NAMALWA (cell line): ENCODE measurements at regions not wholly inside any gene's neighbourhood (a gene's known extent, or its start where the extent isn't known, plus 50 kb on each side); places are given as distances from the start of the nearest gene placed in this dataset.

Experiments used
- DNase-seq: peaks from one replicate; pipeline ENCODE4 v3.0.0-alpha.2; 2015; ENCODE audit warnings: low spot score

DNA sequence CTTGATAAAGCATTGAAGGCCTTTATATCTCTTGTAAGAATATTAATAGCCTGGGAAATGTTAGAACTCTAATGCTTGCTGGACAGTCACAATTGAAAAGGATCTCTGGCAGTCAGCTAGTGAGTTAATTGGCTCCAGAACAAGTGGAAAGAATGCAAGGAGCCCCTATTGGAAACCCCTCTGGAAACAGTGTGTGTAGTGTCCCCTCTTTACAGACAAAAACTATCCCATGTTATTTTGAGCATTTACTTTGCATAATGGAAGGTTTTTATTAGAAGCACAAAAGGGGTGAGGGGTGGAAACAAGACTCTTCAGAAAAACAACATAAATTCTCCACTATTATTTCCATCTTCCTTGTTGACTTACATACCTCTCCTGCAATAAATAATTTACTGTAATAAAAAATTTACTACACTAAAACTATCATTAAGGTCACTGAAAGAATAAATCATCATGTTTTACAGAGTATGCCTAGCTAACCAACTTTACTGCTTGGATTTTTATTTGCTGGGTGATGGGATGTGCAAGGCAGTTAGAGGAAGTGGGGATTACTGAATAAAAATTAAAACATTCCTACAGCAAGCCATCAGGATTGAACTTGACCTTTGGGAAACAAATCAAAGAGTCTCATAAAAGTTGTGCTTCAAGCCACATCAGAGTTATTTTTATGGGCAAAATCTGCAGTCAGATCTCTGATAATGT, 610.4 kb downstream of the TBC1D4 start:
- DNase-seq, result no peak

DNA sequence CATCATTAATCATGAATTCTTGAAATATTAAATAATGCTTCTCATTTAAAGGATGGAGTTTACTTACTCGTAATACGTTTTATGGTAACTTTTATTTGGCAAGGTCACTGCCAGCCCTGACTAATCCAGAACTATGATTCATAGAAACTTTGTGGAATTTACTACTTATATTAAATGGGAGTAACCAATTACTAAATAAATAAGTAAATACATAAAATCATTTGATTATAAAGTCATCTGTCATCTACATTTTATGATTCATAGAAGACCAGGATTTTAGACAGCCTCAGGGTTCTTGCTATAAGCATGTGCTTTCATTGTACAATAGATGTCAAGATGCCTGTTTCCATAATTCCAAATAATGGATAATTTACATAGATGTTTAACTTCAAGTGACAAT, 611.1 kb downstream of the TBC1D4 start:
- DNase-seq, result no peak

DNA sequence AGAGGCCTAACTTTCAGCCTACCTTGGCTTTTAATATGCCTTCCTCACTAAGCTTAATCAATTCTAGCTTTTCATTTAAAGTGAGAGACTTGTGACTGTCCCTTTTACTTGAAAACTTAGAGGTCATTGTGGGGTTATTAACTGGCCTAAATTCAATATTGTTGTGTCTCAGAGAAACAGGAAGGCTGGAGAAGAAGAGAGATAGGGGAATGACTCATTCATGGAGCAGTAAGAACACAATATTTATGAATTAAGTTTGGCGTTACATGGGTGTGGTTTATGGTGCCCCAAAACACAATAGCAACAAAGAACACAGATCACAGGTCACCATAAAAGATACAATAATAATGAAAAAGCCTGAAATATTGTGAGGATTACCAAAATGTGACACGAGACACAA, 612.1 kb downstream of the TBC1D4 start:
- DNase-seq, result no peak

DNA sequence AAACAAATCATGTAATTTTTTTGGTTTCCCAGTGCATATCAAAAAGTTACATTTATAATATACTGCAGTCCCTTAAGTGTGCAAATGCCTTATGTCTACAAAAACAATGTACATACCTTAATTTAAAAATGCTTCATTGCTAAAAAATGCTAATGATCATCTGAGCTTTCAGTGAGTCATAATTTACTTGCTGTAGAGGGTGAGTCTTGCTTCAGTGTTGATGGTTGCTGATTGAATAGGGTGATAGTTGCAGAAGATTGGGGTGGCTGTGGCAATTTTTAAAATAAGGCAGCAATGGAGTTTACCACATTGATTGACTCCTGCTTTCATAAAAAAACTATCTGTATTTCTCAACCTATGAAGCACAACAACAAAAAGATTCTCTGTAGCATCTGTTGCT, 613.9 kb downstream of the TBC1D4 start:
- no peak for DNase-seq

DNA sequence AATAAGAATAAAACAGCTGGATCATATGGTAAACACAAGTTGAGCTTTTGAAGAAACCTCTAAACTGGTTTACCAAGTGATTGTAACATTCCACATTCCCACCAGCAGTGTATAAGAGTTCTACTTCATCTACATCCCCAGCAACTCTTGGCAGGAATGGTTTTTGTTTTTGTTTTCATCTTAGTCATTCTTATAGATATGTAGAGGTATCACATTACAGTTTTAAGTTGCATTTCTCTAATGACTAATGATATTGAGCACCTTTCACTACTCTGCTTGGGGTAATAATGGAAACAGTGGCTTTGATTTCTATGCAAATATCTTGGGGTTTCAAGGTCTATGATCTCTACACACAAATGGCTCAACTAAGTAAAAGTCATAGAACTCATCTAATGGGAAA, 614.5 kb downstream of the TBC1D4 start:
- no peak for DNase-seq

DNA sequence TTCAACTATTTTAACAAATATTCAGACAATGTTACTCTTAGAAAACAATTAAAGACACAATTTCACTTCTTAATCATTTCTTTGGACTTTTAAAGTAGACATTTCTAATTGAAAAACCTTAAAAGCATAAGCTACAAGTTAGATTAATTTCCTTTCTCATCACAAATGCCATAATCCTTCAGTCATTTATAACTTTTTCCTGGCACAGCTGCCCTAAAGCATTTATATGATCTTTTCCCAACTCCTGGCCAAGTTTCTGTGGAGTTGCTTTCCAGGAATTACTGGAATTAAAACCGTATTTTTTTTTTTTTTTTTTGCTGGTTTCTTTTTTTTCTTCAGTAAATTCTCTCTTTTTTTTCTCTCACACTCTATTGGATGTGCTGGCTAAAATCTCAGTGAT, 615.9 kb downstream of the TBC1D4 start:
- no peak for DNase-seq

DNA sequence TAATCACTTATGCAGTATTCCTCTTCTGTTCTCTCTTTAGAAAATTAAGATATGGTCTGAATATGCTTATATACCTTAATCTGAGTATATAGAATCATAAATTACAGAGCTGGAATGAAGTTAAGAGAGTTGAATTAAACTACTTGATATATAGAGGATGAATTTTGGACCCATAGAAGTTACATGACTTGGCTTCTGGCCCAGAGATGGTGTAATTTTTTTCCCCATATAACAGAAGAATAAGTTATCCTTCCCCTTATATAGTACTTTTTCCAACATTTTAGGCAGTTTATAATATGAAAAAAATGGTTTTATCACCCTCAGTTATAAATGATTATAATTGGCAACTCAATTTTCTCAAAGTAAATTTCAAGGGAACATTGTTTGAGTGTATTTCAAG, 616.3 kb downstream of the TBC1D4 start:
- DNase-seq, result no peak

DNA sequence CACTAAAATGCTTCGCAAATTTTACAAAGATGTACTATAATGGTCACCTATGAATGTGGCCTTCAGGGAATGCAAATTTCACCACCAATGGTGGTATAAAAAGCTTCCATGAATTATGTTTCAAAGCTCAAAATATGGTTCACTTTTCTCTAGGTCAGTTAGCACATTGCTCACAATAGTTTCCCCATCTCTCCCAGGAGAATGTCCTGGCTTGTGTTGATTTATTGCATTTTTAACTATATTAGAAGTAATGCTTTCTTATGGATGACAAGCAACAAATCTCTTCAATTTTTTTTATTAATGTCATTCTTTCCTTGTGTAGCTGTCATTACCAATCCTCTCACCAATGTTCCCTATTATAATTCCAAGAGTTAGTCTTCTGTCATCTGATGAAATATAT, 621.2 kb downstream of the TBC1D4 start:
- DNase-seq, result no peak

DNA sequence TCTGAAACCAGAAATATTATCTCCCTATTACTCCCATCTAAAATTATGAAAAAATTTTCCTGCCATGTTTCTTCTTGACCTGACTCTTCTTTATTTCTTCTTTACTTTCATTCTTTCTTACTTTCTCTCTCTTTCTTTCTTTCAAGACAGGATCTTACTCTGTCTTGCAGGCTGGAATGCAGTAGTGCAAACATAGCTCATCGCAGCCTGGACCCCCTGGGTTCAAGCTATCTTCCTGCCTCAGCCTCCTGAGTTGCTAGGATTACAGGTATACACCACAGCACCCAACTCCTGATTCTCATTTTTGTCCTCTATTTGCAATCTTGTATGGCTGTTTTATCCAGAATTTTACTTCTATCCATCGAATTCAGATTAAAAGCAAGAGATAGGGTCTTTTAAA, 631.1 kb downstream of the TBC1D4 start:
- DNase-seq, result no peak

DNA sequence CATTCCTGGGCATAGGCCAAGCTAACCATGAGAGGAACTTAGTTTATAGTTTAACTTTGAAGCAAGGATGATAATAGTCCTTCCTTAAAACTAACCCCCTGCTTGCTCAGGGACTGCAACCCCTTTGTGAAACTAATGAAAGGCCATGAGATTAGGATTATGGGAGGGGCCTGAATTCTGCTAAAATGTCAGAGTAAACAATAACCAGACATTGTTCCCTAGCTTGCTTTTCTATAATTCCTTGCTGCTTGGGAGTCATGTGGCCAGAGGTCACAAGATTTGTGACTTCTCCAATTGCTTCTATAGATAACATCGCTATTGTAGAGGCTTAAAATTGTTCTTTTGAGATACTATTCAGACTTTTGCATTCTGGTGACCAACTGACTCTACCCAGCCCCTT, 634.0 kb downstream of the TBC1D4 start:
- no peak for DNase-seq

DNA sequence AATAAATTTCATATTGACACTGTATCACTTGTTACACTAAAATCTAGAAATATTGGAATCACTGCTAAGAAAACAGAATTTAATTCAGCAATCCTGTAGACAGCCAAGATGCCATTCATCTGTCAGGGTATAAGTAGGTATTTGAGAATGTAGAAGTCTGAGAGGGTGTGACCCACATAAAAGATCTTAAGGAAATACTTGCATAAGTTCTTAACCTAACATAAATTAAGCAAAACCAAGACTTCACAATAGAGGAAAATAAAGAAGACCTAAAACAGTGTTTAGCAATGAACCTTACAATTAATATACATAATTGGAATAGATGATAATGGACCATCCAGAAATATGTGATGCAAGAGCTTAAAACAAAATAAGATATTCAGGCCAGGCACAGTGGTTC, 636.2 kb downstream of the TBC1D4 start:
- DNase-seq, result no peak

DNA sequence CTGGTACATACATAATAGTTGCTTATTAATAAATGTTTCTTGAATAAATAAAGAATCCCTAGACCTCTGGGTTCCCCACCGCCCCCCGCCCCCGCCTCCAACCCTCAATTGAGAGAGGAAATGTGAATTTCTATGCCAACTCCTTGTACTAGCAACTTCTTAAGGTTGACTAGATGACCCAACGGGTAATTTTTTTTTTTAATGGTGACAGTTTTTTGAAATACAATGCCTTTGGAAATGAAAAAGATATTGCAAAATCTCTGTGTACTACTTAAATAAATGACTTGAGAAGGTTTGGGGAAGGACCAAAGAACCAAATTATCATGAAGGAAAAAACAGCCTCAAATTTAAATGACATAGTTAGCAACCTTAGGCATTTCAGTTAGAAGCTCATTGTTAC, 640.3 kb downstream of the TBC1D4 start:
- no peak for DNase-seq

DNA sequence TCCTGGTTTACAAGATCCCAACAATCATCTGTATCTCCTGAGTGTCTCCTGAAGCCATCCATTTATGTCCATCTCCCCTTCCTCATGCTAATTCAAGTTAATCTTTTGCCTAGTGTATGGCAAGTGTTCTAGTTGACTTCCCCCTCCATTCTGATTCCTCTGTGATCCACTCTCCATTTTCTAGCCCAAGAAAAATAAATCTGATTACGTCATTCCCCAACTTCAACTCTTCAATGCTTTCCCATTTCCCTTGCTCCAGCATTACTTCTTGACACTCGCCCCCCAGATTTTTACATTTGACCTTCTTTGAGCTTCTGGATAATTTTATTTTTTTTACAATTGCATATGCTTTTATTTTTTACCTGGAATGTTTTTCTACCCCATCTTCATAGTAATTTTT, 640.8 kb downstream of the TBC1D4 start:
- DNase-seq, result no peak

DNA sequence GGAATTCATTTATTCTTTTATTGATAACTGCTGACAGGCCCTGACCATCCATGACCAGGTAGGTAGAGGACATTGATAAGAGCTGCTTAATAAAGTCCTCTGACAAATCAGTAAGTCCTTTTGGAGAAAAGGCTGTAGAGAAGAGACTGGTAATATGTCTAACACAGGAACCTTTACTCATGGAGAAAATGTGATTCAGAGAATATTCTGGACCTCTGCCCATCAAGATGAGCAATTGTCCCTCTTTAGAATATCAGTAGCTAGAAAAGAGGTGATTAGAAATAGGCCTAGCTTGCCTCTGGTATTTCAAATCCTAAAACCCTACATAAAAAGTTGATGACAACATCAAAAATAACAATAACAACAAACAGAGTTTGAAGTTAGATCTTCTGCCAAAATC, 642.3 kb downstream of the TBC1D4 start:
- no peak for DNase-seq

DNA sequence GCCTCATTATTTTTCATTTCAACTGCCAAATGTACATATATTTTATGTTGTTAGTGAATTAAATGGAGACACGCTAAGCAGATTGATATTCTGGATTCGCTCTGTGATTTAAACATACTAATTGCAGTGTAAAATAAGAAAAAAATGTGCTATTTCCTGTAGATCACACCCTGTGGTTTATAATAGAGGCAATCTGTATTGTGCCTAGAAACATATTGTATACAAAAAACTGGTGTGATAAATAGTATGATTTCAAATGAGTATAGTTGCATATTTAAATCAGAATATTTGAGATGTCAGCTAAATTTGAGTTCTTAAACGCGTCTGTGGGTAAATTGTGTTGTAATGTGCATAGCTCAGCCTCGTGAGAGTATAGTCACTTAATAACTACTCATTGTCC, 643.9 kb downstream of the TBC1D4 start:
- DNase-seq, result no peak

DNA sequence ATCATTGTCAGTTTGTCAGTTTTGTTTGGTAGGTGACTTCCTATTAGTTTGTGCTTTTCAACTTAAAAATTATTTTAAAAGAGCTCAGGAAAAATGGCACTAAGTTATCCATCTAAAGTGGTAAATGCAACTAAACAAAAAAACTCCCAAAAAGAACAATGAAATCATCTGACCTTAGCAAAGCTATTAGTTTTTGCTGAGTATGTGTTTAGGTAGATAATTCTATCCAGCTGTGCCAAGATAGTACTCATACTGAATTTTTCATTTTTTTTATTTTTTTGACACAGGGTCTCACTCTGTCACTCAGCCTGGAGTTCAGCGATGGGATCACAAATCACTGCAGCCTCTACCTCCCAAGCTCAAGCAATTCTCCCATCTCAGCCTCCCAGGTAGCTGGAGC, 645.3 kb downstream of the TBC1D4 start:
- no peak for DNase-seq

DNA sequence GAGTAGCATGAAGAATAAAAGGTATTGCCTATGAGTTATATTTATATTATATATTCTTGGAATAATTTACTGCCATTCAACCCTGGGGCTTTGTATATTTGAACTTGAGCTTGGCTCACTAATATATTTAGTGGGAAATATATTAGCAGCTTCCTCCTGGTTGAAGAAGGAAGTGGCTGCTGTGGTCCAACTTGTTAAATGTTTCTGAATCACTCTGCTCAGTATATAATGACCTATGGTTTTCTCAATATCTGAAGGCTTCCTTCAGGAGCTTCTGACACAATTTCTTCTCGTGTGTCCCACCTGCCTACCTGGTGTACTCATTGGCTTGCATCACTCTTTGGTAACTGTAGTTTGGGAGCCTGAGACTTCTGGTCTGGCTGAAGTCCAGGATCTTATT, 646.4 kb downstream of the TBC1D4 start:
- no peak for DNase-seq

DNA sequence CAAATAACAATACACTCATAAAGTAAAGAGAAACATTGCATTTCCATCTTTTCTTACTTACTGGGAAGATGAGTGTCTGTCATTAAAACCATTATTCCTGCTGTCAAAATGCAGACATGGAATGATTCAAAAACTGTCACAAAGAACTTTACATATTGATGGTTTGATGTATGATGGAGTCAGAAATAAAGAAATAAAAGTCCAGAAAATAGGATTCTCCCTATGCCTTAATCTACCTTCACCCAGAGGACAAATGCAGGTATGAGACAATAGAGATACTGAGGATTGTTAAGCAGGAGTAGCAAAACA, 656.1 kb downstream of the TBC1D4 start:
- no peak for DNase-seq

DNA sequence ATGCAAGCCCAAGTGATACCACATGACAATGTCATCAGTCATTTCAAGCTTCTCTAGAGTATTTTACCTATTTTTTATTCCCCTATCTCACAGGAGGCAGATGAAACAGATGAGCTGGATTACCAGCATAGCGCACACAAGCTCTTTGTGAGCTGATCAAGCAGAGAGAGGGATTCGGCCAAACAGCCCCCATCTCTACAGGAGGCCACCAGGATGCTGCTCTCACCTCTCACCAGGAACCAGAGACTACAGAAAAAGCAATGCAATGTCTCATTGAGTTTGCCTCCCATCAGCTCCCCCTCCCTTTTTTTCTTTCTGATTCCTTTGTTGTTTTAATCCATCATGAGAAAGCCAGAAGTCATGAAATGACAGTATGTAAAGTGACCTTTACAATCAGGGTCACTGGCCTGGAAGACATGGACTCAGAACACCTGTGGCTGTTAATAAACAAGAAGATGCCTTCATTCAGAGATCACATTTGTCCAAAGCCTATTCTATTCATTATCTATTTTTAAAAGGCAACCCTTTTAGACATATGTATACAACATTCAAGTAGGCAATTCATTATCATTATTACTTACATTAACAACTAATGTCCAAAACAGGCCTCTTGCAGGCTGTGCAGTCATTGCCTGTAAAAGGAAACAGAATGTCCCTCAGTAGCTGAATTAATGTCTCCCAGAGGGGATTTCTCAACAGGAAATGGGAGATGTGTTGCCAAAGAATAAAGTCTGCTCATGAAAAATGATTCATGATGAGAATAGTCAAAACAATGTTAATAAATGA, 656.6 kb downstream of the TBC1D4 start:
- DNase-seq, result no peak

DNA sequence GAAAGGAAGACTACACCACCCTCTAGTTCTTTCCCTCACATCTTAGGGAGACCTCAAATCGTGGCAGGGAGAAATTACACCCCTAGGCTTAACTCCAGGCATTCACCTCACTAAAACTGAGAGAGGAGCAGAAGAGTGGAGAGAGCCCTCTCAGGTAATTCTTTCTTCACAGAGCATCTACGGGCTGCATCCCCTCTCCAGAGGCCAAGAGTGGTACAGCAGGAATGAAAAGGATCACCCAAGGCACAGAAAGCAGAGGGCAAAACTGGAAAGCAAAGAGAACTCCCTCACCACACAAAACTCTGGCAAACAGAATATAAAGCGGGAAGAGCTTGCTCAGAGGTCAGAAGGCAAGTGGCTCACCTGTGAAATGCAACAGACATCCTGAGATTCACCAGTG, 661.2 kb downstream of the TBC1D4 start:
- no peak for DNase-seq

DNA sequence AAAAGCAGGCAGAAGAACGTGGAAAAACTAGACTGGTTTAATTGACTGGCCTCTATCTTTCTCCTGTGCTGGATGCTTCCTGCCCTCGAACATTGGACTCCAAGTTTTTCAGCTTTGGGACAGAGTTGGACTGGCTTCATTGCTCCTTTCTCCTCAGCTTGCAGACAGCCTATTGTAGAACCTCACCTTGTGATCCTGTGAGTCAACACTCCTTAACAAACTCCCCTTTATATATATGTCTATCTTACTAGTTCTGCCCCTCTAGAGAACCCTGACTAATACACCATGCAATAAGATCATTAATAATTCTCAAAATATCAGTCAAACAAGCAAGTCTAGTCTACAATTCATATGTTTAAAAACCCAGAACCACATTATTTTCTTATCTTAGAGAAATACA, 662.4 kb downstream of the TBC1D4 start:
- DNase-seq, result no peak

DNA sequence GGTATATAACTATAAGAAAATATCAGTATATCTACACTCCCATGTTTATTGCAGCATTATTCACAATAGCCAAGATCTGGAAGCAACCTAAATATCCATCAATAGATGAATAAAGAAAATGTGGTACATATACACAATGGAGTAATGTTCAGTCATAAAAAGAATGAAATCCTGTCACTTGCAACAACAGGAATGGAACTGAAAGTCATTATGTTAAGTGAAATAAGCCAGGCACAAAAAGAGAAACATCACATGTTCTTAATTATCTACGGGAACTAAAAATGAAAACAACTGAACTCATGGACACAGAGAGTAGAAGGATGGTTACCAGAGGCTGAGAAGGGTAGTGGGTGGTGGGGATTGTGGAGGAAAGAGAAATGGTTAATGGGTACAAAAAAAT, 665.2 kb downstream of the TBC1D4 start:
- DNase-seq, result no peak

DNA sequence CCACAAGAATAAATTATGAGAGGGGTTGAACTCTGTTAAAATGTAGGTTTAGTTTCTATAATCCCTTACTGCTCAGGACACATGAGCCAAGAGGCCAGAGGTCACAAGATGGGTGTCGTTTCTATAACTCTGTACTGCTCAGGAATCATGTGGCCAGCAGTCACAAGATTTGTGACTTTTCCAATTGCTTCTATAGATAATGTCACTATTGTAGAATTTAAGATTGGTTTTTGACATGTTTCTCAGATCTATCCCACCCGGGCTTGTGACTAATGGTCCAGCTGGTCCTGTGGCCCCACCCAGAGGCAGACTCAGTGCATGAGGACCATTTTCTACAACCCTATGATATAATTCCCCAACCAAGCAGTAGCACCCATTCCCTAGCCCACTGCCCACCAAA, 662.0 kb upstream of the KLF12 start:
- DNase-seq, result no peak

DNA sequence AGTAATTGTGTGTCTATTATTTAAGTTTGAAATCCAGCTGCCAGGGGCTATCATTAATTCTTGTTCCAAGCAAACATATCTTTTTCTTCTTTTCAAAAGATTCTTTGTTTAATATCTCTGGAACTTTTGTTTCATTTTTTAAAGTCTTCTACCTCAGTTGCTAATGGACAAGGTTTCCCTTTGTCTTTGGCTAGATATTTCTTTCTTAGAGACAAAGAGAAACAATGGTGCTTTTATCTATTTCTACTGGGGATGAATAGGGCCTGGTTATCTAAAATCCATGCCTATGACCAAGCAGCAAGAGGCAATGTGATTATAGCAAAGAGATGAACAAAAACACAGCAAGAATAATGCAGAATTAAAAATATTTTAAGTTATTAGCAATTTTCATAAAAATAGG, 661.3 kb upstream of the KLF12 start:
- DNase-seq, result no peak
